ENCODE measurements at regions not wholly inside any gene's neighbourhood (a gene's known extent, or its start where the extent isn't known, plus 50 kb on each side); places are given as distances from the start of the nearest gene placed in this dataset.
"Not testable (repeated sequence)": the region's sequence is repeated elsewhere in the genome, so short reads cannot be mapped to it uniquely, and the experiment has no call there.

DNA sequence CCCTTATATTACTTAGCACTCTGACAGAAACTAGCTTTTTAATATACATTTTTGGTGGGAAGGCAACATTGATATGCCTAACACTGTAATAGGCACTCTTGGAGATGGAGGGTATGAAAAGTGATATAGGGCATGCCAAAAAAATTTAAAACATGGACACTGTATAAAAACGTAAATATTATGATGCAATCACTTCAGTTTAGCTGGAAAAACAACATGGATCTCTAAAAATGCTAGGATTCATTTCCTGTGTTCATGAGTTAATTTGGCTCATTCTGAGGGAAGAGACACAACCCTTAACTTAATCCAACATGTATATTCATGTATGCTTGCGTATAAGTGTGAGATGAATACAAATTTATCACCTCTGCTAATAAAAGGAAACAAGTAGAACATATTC, 157.3 kb upstream of the TFAP2D start:
- no peaks in the 10 kb centered on the region for H3K79me2 ChIP-seq (ENCODE audit: low read depth)

DNA sequence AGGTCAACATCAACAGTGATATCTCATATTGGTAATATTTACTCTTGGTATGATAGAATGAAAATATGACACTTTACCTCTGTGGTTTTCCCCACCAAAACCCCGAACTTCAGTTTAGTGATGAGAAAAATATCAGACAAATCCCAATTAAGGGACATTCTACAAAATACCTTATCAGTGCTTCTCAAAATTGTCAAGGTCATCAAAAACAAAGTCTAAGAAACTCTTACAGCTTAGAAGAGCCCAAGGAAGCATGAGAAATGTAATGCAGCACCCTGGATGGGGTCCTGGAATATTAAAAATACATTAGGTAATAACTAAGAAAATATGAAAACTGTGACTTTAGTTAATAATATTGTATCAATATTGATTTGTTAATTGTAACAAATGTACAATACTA, 148.3 kb upstream of the TFAP2D start:
- Histone ChIP-seq H3F3A (ENCODE audit: insufficient read depth, low read depth) (no peaks in the 10 kb centered on the region), H3K4me3 (no peak overlapping the region), H3K27ac (no peak overlapping the region), H3K9me3 (ENCODE audit: insufficient read depth, low read depth) (no peaks in the 10 kb centered on the region), H4K20me1 (ENCODE audit: insufficient read depth) (no peaks in the 10 kb centered on the region), H3K9me2 (ENCODE audit: insufficient read depth) (no peaks in the 10 kb centered on the region), H2AFZ (no peak overlapping the region), H3K4me1 (replicated peaks; ENCODE audit: insufficient read depth) (no peaks in the 10 kb centered on the region), H3K27me3 (ENCODE audit: insufficient read depth, low read depth) (no peaks in the 10 kb centered on the region), H3K79me2 (ENCODE audit: low read depth) (no peaks in the 10 kb centered on the region), H3K36me3 (ENCODE audit: low read depth) (no peaks in the 10 kb centered on the region), H3K4me2 (no peak overlapping the region)
- CTCF ChIA-PET: no interaction called here
- BruUV-seq (replicated peaks): no TSS peak
- intact Hi-C loops (cut with micrococcal nuclease; ENCODE audit: unreplicated experiment): no loop called here
- TF ChIP-seq, protein P1, sequence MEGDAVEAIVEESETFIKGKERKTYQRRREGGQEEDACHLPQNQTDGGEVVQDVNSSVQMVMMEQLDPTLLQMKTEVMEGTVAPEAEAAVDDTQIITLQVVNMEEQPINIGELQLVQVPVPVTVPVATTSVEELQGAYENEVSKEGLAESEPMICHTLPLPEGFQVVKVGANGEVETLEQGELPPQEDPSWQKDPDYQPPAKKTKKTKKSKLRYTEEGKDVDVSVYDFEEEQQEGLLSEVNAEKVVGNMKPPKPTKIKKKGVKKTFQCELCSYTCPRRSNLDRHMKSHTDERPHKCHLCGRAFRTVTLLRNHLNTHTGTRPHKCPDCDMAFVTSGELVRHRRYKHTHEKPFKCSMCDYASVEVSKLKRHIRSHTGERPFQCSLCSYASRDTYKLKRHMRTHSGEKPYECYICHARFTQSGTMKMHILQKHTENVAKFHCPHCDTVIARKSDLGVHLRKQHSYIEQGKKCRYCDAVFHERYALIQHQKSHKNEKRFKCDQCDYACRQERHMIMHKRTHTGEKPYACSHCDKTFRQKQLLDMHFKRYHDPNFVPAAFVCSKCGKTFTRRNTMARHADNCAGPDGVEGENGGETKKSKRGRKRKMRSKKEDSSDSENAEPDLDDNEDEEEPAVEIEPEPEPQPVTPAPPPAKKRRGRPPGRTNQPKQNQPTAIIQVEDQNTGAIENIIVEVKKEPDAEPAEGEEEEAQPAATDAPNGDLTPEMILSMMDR (conservative IDR thresholded peaks at IDR 0.05): no peak
- no peak for TF ChIP-seq EZH2 (IDR thresholded peaks at IDR 0.05; ENCODE audit: low read depth)
- DNase-seq: no peak
- POLR2A ChIA-PET (ENCODE audit: unreplicated experiment): no interaction called here

More for the DNA sequence above, 157.3 kb upstream of the TFAP2D start:
- H3F3A ChIP-seq (ENCODE audit: insufficient read depth, low read depth): no peaks in the 10 kb centered on the region
- H3K4me3 ChIP-seq: no peak overlapping the region
- no peaks in the 10 kb centered on the region for H4K20me1 ChIP-seq (ENCODE audit: insufficient read depth)
- H3K27me3 ChIP-seq (ENCODE audit: insufficient read depth, low read depth): no peaks in the 10 kb centered on the region
- no peak overlapping the region for H3K27ac ChIP-seq
- no peaks in the 10 kb centered on the region for H3K36me3 ChIP-seq (ENCODE audit: low read depth)
- DNase-seq: no peak
- no peaks in the 10 kb centered on the region for H3K9me3 ChIP-seq (ENCODE audit: insufficient read depth, low read depth)
- no peaks in the 10 kb centered on the region for H3K9me2 ChIP-seq (ENCODE audit: insufficient read depth)
- no peaks in the 10 kb centered on the region for H3K4me1 ChIP-seq (replicated peaks; ENCODE audit: insufficient read depth)
- no TSS peak for BruUV-seq (replicated peaks)
- no peak overlapping the region for H2AFZ ChIP-seq
- no peak overlapping the region for H3K4me2 ChIP-seq
- ChIA-PET CTCF (no interaction called here), POLR2A (ENCODE audit: unreplicated experiment) (no interaction called here)
- intact Hi-C loops (cut with micrococcal nuclease; ENCODE audit: unreplicated experiment): no loop called here
- TF ChIP-seq EZH2 (IDR thresholded peaks at IDR 0.05; ENCODE audit: low read depth): no peak
- TF ChIP-seq, protein P1 (conservative IDR thresholded peaks at IDR 0.05): no peak

DNA sequence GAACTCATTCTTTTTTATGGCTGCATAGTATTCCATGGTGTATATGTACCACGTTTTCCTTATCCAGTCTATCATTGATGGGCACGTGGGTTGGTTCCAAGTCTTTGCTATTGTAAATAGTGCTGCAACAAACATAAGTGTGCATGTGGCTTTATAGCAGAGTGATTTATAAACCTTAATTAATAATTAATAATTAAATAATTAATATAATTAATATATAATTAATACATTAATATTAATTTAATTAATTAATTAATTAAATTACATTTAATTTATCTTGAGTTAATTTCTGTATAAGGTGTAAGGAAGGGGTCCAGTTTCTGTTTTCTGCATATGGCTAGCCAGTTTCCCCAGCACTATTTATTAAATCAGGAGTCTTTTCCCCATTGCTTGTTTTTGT, 142.1 kb upstream of the TFAP2D start:
- H3K4me2 ChIP-seq; H3K79me2 ChIP-seq (ENCODE audit: low read depth); H3K9me3 ChIP-seq (ENCODE audit: insufficient read depth, low read depth); CTCF ChIA-PET; H3K4me3 ChIP-seq; H3K27ac ChIP-seq; H3F3A ChIP-seq (ENCODE audit: insufficient read depth, low read depth); H3K4me1 ChIP-seq (replicated peaks; ENCODE audit: insufficient read depth); H3K27me3 ChIP-seq (ENCODE audit: insufficient read depth, low read depth); POLR2A ChIA-PET (ENCODE audit: unreplicated experiment); H2AFZ ChIP-seq; H3K36me3 ChIP-seq (ENCODE audit: low read depth); H3K9me2 ChIP-seq (ENCODE audit: insufficient read depth); H4K20me1 ChIP-seq (ENCODE audit: insufficient read depth); BruUV-seq (replicated peaks); intact Hi-C loops (cut with micrococcal nuclease; ENCODE audit: unreplicated experiment); DNase-seq: not testable (repeated sequence)

DNA sequence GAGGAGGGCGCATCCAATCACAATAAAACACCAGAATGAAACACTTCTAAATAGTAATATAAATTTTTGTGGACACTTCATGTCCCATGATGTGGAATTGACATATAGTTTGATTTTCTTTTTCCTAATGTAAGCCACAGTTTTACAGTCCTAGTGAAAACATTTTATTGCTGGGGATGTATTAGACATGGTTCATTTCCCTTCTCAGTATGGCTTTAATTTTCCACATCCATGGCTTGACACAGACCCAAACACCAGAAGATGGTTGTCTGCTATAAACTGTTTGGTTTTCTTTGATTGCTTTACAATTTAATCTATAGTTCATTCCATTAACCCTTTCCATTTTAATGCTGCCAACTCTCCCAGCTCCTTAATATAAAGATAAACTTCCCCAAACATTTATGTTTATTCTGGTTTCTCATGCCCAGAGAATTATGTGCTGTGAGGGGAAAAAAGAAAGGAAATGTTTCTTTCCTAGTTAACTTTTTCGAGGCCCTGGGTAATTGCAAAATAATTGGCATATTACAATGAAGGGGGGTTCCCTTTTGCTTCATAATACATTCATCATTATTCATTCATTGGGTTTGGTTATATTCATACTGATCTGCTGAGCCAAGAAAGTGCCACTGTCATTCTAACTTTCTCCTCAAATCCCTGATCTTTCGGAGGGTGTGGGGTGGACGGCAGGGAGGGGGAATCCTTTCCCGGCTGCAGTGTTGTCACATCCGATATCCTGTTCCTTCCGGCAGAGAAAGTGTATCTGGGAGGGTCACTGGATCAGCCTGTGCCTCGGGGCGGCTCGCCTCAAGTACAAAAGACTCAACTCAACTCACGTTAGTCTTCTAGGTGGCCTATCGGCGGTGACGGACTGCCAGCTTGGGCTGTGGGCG, 127.6 kb upstream of the TFAP2D start:
- ChIA-PET POLR2A (ENCODE audit: unreplicated experiment) (no interaction called here), CTCF (no interaction called here)
- no peaks in the 10 kb centered on the region for H3K9me2 ChIP-seq (ENCODE audit: insufficient read depth)
- H3K4me2 ChIP-seq: no peak overlapping the region
- no peak overlapping the region for H2AFZ ChIP-seq
- H3K4me3 ChIP-seq: no peak overlapping the region
- no peaks in the 10 kb centered on the region for H3K27me3 ChIP-seq (ENCODE audit: insufficient read depth, low read depth)
- H3K4me1 ChIP-seq (replicated peaks; ENCODE audit: insufficient read depth): no peaks in the 10 kb centered on the region
- intact Hi-C loops (cut with micrococcal nuclease; ENCODE audit: unreplicated experiment): no loop called here
- no peaks in the 10 kb centered on the region for H3K36me3 ChIP-seq (ENCODE audit: low read depth)
- BruUV-seq (replicated peaks): no TSS peak
- H4K20me1 ChIP-seq (ENCODE audit: insufficient read depth): no peaks in the 10 kb centered on the region; the same call in 1 of the 2 replicates
- H3K79me2 ChIP-seq (ENCODE audit: low read depth): no peaks in the 10 kb centered on the region
- H3K9me3 ChIP-seq (ENCODE audit: insufficient read depth, low read depth): no peaks in the 10 kb centered on the region
- no peak overlapping the region for H3K27ac ChIP-seq
- DNase-seq: no peak
- TF ChIP-seq, protein P1 (conservative IDR thresholded peaks at IDR 0.05): no peak
- TF ChIP-seq EZH2 (IDR thresholded peaks at IDR 0.05; ENCODE audit: low read depth): no peak
- H3F3A ChIP-seq (ENCODE audit: insufficient read depth, low read depth): no peaks in the 10 kb centered on the region

Data from PC-9 (cell line).